Upper lobe of left lung (tissue), 6 donors: ENCODE measurements at regions not wholly inside any gene's neighbourhood (a gene's known extent, or its start where the extent isn't known, plus 50 kb on each side); places are given as distances from the start of the nearest gene placed in this dataset.

ENCODE experiments used
- ATAC-seq, 2 donors: fragments of 200-7000 bp; cut with Tn5 transposase; one replicate each; pipeline ENCODE4 v1.9.1; 2022; ENCODE audit warnings: mild to moderate bottlenecking in 2 of 2, moderate library complexity in 2 of 2; ENCODE audit not compliant: low FRiP score in 2 of 2
- DNase-seq, 2 donors: peaks; one replicate each; pipeline ENCODE4 v3.0.0-alpha.2; 2019 to 2020
- H3K27ac ChIP-seq, 4 donors: fragments of 200-600 bp; sonication (generic); one replicate each; pipeline ENCODE4 v1.5.1; 2016 to 2019
- H3K27me3 ChIP-seq, 4 donors: fragments of 200-600 bp; sonication (generic); one replicate each; pipeline ENCODE4 v1.5.1; 2017 to 2019
- H3K36me3 ChIP-seq, 4 donors: fragments of 200-600 bp; sonication (generic); one replicate each; pipeline ENCODE4 v1.5.1; 2016 to 2019
- H3K4me1 ChIP-seq, 4 donors: fragments of 200-600 bp; sonication (generic); one replicate each; pipeline ENCODE4 v1.5.1; 2018 to 2019
- H3K4me3 ChIP-seq, 4 donors: fragments of 200-600 bp; sonication (generic); one replicate each; pipeline ENCODE4 v1.5.1; 2017 to 2019; ENCODE audit warnings: mild to moderate bottlenecking in 2 of 4, moderate library complexity in 1 of 4
- H3K9me3 ChIP-seq, 4 donors: fragments of 200-600 bp; sonication (generic); one replicate each; pipeline ENCODE4 v1.5.1; 2018 to 2019
- CTCF ChIP-seq, 6 experiments: fragments of 450-650 bp in 4 of 6; fragments of 200-600 bp in 2 of 6; sonication (generic) in 2 of 6; IDR thresholded peaks; one replicate each; pipeline ENCODE4 v1.5.1; 2016 to 2019; ENCODE audit warnings: antibody characterized with exemption in 6 of 6
- EP300 ChIP-seq, 4 donors: sonication (generic); formaldehyde crosslinking; IDR thresholded peaks; one replicate each; pipeline ENCODE4 v1.5.1; 2017; ENCODE audit warnings: antibody characterized with exemption in 4 of 4, control low read depth in 2 of 4
- POLR2A ChIP-seq, 4 donors: fragments of 450-650 bp; IDR thresholded peaks; one replicate each; pipeline ENCODE4 v1.5.1; 2016 to 2017; ENCODE audit warnings: antibody characterized with exemption in 4 of 4, mild to moderate bottlenecking in 2 of 4
- POLR2AphosphoS5 ChIP-seq, 2 donors: sonication (generic); formaldehyde crosslinking; IDR thresholded peaks; one replicate each; pipeline ENCODE4 v1.5.1; 2017; ENCODE audit warnings: antibody characterized with exemption in 2 of 2
- WGBS, 2 donors: methylation state at CpG; one replicate each; pipeline ENCODE4 v1.1.5; 2017 to 2018; 5-methylcytosine and 5-hydroxymethylcytosine counted together
- donor health status: DM: no; HTN: no; CAD: no; lungs with moderate emphysema.
- donor health status: DM: no; HTN: yes; CAD: no; lungs with severe emphysema.

GRCh38 chr2:195370167-195370943, 286.7 kb upstream of the SLC39A10 start:
- ATAC-seq = no peak

GRCh38 chr2:195369218-195369587, 287.8 kb upstream of the SLC39A10 start:
- Histone ChIP-seq H3K27me3 (no peaks in the 10 kb centered on the region), H3K36me3 (no peaks in the 10 kb centered on the region), H3K4me1 (no peaks in the 10 kb centered on the region), H3K27ac (no peak overlapping the region), H3K9me3 (no peaks in the 10 kb centered on the region), H3K4me3 (no peak overlapping the region)
- no peak for ATAC-seq
- no peak for DNase-seq
- TF ChIP-seq CTCF (IDR thresholded peaks at IDR 0.05) = no peak
- TF ChIP-seq POLR2AphosphoS5 (IDR thresholded peaks at IDR 0.05) = no peak
- TF ChIP-seq EP300 (IDR thresholded peaks at IDR 0.05) = no peak
- no peak for TF ChIP-seq POLR2A (IDR thresholded peaks at IDR 0.05)
- 0% methylated on average over 1 of the region's 1 CpG for WGBS, 2 donors

More at GRCh38 chr2:195370167-195370943, 286.7 kb upstream of the SLC39A10 start:
- no peaks in the 10 kb centered on the region for H3K36me3 ChIP-seq
- H3K4me3 ChIP-seq = no peak overlapping the region
- DNase-seq = no peak
- H3K27me3 ChIP-seq = no peaks in the 10 kb centered on the region
- 98 to 99% methylated on average over 4 of the region's 4 CpGs for WGBS, 2 donors
- no peaks in the 10 kb centered on the region for H3K9me3 ChIP-seq
- TF ChIP-seq CTCF (IDR thresholded peaks at IDR 0.05) (no peak), POLR2AphosphoS5 (IDR thresholded peaks at IDR 0.05) (no peak), POLR2A (IDR thresholded peaks at IDR 0.05) (no peak), EP300 (IDR thresholded peaks at IDR 0.05) (no peak)
- no peaks in the 10 kb centered on the region for H3K4me1 ChIP-seq
- H3K27ac ChIP-seq = no peak overlapping the region

- H3K27me3 ChIP-seq = no peaks in the 10 kb centered on the region
- TF ChIP-seq POLR2A (IDR thresholded peaks at IDR 0.05) (no peak), POLR2AphosphoS5 (IDR thresholded peaks at IDR 0.05) (no peak), CTCF (IDR thresholded peaks at IDR 0.05) (no peak), EP300 (IDR thresholded peaks at IDR 0.05) (no peak)
- no peak overlapping the region for H3K4me3 ChIP-seq
- no peaks in the 10 kb centered on the region for H3K9me3 ChIP-seq
- no peak overlapping the region for H3K27ac ChIP-seq
- DNase-seq (no peak), ATAC-seq (no peak)
- no peaks in the 10 kb centered on the region for H3K4me1 ChIP-seq
- H3K36me3 ChIP-seq = no peaks in the 10 kb centered on the region
- 80 to 88% methylated on average over 6 of the region's 6 CpGs for WGBS, 2 donors
Measured at GRCh38 chr2:195368249-195369217, 288.5 kb upstream of the SLC39A10 start.

- no peak for TF ChIP-seq POLR2A (IDR thresholded peaks at IDR 0.05)
- no peak for TF ChIP-seq CTCF (IDR thresholded peaks at IDR 0.05)
- no peak for TF ChIP-seq POLR2AphosphoS5 (IDR thresholded peaks at IDR 0.05)
- TF ChIP-seq EP300 (IDR thresholded peaks at IDR 0.05) = no peak
- DNase-seq (no peak), ATAC-seq (no peak)
- Histone ChIP-seq H3K27ac (no peak overlapping the region), H3K27me3 (no peaks in the 10 kb centered on the region), H3K36me3 (no peaks in the 10 kb centered on the region), H3K4me1 (no peaks in the 10 kb centered on the region), H3K4me3 (no peak overlapping the region), H3K9me3 (no peaks in the 10 kb centered on the region)
- 75 to 80% methylated on average over 2 of the region's 2 CpGs for WGBS, 2 donors
Measured at GRCh38 chr2:195367809-195368208, 289.2 kb upstream of the SLC39A10 start.
